Activated CD8-positive, alpha-beta memory T cell treated with anti-CD3 and anti-CD28 coated beads for 48 hours (primary cell): ENCODE measurements at regions not wholly inside any gene's neighbourhood (a gene's known extent, or its start where the extent isn't known, plus 50 kb on each side); places are given as distances from the start of the nearest gene placed in this dataset.
"Not testable (repeated sequence)": the region's sequence is repeated elsewhere in the genome, so short reads cannot be mapped to it uniquely, and the experiment has no call there.

Experiments used
- DNase-seq, 3 experiments: peaks; one replicate each; pipeline ENCODE4 v3.0.0-alpha.2; 2020; ENCODE audit warnings: low read depth in 2 of 3, low spot score in 2 of 3

GRCh38 chr15:20292422-20293005 is 249.1 kb downstream of the GOLGA6L6 start:
- DNase-seq: not testable (repeated sequence)

- not testable (repeated sequence) for DNase-seq
Measured at GRCh38 chr15:20291616-20292015, 250.0 kb downstream of the GOLGA6L6 start.

DNA sequence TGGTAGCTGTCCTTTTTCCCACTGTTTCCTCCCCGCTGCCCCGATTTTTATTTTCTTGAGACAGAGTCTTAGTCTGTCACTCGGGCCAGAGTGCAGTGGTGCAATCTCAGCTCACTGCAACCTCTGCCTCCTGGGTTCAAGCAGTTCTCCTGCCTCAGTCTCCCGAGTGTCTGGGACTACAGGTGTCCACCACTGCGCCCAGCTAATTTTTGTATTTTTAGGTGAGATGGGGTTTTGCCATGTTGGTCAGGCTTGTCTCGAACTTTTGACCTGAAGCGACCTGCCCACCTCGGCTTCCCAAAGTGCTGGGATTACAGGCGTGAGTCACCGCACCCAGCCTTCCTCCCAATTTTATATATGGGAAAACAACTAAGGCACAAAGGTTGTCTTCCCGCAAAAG is 251.0 kb downstream of the GOLGA6L6 start:
- DNase-seq: not testable (repeated sequence)

DNA sequence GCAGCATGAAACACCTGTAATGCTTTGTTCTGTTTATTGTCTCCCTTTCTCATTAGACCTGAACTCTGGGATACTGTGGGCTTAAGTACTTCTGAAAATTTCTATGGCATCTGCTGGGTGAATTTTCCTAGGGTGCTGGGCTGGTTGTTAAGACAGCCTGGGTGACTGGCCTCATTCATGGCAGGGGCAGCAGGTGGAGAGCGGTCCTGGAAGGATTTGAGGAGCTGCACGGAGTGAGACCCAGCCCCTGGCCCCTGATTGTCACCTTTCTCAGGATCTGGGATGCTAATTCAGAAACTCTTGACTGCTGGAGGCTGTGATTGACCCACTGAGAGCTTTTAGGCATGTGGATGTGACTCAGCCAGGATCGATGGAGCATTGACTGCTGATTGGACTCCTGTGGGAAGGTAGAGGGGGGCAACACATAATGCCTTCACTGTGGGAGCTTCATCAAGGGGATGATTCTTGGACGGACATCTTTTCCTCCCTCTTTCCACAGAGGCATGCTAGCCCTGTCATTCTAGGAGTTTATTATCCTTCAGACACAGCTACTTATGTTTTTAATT is 252.0 kb downstream of the GOLGA6L6 start:
- DNase-seq: not testable (repeated sequence)

- not testable (repeated sequence) for DNase-seq
Measured at GRCh38 chr15:20288800-20289537, 252.6 kb downstream of the GOLGA6L6 start.

DNA sequence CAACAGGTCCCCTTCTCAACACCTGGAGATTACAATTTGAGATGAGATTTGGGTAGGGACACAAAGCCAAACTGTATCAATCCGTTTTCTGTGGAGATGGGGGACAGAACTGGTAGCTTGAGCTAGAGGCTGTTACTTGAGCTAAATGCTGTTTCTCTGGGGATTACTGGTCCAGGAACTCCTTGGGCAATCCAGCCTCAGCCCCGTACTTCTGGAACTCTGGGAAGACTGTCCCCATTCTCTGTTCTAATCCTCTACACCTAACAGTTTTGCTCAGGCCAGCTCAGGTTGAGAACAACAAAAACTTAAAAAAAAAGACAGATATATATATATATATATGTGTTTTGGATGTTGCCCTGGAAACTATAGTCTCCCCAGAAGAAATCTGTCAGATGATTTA is 255.0 kb downstream of the GOLGA6L6 start:
- not testable (repeated sequence) for DNase-seq

DNA sequence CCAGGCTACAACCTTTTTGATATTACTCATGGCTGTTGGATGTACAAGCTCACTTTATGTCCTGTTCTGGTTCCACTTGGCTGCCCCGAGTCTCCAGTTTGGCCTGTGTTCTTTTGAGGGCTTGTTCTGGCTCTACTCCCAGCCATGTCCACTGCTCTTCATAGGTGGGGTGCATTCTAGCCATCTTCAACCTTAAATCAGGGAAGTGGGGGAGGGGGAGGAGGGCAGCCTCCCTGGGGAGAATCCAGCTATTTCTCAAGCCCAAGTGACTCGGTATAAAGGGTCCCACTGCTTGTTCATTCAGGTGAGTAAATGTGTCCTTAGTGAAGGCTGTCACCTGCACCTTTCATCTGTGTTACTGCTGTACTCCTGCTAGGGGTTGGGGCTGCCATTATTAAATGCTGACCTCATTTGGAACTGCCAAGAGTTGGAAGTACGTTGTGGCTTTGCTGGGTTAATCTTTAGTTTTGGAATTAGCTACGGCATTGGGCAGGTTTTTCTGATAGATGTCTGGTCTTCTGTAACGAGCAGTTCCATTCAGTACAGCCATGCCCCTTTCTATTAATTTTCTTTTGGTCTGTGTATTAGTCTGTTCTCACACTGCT is 255.8 kb downstream of the GOLGA6L6 start:
- not testable (repeated sequence) for DNase-seq

DNA sequence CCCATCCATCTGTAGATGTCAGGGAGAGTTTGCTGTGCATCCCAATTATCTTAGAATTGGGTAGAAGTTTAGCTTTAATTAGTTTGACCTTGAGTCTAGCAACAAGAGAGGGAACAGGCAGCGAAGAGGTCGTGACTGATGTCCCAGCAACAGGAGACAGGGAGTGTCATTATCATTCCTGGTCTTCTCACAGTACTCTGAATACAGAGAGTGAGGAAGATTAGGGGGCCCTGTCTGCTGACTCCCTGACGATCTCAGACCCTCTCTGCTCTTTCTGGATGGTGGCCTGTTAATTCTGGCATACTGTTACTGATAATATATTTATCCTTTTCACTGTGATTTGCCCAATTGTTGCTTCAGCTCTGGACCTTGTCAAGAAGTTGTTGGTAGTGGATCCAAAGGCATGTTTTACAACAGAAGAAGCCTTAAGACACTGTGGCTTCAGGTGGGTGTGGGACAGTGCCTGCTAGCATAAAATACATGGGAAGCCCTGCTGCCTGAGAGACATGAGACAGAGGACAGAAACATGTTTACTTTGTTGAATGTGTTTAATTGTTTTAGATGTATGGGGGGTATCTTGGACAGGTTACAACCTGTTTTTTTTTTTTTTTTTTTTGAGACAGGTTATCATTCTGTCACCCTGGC is 256.6 kb downstream of the GOLGA6L6 start:
- DNase-seq: not testable (repeated sequence)

DNA sequence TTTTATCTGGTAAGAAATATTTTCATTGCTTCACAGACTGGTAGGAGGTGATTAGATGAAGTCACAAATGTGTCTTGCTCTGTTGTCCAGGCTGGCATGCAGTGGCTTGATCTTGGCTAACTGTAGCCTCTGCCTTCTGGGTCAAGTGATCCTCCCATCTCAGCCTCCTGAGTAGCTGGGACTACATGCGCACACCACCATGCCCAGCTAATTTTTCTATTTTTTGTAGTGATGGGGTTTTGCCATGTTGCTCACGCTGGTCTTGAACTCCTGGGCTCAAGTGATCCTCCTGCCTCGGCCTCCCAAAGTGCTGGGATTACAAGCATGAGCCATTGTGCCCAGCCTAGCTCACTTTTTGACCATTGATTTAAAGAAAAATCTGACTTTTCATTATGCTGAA is 257.9 kb downstream of the GOLGA6L6 start:
- DNase-seq: not testable (repeated sequence)

- DNase-seq: not testable (repeated sequence)
Measured at GRCh38 chr15:20282491-20282943, 259.1 kb downstream of the GOLGA6L6 start.

DNA sequence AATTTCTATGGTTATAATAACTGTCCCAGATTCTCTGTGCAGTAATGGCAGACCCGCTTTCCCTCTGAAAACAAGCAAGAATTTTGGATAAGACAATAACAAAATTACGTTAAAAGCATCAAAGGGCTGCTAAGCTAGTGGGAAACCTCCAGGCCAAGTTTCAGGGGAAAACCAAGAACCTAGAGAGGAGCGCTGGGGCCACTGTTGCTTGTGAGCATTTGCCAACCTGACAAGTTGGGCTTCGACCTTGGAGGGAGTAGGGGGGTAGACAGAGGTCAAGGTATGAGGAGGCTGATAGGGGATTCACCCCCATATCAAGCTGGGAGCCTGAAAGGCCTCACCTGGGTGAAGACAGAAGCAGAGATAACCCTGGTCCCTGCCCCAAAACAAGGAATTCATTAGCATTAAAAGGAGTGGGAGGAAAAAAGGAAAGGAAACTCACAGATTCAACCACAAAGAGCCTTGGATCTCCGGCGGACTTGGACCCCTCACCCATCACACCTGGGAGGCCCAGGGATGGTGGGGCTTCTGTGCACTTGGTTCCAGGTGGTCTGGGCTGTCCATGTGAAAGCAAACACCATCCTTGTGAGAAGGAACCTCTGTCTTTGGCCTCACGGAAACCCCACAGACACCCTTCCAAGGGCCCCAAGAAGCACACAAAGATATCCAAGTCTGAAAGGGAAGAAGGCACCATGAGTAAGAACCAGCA is 259.9 kb downstream of the GOLGA6L6 start:
- not testable (repeated sequence) for DNase-seq

DNA sequence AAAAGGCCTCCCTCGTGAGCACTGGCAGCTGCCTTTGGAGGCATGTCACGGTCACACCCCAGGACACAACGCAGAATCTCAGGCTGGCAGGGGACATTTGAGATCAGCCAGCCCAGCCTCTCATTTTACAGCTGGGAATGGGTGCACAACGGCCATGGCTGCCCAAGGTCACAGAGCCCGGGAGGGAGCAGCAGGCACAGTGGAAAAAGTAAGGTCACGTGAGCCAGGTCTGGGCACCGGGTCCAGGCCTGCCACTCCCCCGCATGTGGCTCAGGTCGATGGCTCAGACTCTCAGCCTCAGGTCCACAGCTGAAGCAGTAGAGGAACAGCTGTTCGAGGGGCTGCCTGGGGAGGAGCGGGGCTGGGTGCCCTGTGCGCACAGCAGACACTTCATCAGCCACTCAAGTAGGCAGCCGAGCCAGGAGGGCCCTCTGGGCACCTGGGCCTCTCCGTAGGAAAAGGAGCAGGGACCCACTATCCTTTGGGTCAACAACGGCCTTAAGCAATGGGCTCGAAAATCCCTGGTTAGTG is 260.6 kb downstream of the GOLGA6L6 start:
- no peak for DNase-seq

DNA sequence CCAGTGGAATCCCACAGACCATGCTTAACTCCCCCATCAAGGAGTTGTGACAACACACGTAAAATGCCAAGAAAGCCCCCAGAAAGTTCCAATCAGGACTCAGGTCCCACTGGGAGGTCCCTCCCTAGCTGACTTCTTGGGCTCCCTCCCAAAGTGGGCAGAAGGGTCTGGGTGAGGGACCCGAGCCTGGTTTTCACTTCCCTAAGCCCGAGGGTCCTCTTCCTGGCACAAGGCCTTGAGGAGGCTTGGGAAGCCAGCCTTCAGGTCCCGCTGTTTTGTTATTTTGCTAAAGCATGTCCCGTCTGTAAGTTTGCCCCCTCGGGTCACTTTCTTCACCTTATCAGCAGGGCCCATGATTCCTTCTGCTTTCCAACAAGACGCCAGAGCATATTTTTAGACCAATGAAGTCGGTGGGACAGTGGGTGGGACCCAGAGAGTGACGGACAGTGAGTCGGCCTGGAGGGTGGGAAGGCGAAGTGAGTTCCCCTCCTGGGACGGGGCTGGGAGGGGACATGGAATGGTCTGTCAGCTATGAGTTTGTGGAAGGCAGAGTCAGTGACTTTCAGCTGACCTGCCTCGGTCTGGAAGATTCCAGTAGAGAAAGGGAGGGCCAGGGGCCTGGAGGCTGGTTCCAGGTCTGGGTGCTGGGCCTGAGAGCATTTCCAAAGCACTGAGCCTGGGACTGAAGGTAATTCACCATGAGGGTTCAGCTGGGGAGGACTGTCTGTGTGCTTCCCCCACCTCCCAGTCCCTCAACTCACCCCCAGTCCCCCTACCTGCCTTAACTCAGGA is 261.3 kb downstream of the GOLGA6L6 start:
- DNase-seq: not testable (repeated sequence)

- not testable (repeated sequence) for DNase-seq
Measured at GRCh38 chr15:20279056-20279455, 262.5 kb downstream of the GOLGA6L6 start.

DNA sequence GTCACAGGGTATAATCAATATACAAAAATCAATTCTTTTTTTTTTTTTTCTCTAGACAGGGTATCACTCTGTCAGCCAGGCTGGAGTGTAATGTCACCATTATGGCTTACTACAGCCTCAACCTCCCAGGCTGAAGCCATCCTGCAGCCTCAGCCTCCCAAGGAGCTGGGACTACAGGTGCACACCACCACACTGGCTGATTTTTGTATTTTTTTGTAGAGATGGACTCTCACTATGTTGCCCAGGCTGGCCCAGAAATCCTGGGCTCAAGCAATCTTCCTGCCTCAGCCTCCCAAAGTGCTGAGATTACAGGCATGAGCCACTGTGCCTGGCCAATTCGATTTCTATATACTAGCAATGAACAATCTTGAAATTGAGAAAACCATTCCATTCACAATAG is 263.2 kb downstream of the GOLGA6L6 start:
- DNase-seq: not testable (repeated sequence)

GRCh38 chr15:20277451-20277850 is 264.1 kb downstream of the GOLGA6L6 start:
- not testable (repeated sequence) for DNase-seq

DNA sequence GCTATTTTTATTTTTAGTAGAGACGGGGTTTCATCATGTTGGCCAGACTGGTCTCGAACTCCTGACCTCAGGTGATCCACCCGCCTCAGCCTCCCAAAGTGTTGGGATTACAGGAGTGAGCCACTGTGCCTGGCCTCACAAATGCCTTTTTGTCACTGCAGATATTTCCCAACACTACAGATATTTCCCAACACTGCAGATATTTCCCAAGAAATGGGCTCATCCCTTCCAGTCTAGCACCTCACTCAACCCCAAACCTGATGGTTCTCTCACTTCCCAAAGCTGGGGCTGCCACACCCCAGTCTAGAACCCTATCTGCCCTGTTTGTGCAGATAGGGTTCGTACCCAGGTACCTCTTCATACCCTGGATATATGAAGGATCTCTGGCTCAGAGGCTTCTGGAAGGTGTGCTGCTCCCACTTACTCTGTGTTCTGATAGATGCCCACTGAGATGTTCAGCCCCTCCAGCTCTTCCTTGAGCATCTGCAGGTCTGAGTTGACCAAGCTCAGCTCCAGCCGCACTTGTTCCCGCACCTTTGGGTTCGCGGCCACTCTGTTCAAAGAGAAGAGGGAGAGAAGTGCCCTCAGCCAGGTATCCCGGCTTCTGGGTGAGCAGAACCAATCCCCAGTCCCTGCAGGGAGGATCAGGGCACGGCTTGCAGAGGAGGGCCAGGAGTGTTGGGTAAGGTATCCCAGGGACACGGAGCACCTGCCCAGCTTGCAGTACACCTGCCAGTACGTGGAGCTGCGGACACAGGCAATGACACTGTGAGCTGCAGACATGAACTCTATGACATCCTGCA is 265.1 kb downstream of the GOLGA6L6 start:
- DNase-seq: not testable (repeated sequence)

DNA sequence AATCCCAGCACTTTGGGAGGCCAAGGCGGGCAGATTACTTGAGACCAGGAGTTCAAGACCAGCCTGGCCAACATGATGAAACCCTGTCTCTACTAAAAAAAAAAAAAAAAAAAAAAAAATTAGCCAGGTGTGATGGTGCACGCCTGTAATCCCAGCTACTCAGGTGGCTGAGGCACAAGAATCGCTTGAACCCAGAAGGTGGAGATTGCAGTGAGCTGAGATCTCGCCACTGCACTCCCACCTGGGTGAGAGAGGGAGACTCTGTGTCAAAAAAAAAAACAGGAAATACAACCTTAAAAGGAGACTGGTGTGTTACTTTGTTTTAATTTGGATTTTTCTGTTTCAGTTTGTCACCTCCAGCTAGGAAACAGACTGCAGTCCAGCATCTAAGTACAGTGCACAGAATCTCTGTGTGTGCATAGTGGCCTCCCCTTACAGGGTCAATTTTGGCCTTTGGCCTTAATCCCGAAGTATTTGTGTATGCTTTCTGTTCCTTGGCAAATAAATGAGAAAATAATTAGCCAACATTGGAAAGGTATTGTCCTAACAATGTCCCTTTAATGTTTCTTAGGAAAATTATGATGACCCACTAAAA is 266.1 kb downstream of the GOLGA6L6 start:
- DNase-seq: not testable (repeated sequence)
